Choroid plexus epithelial cell (primary cell): ENCODE measurements at regions not wholly inside any gene's neighbourhood (a gene's known extent, or its start where the extent isn't known, plus 50 kb on each side); places are given as distances from the start of the nearest gene placed in this dataset.
A peak's percentile ranks its signal among the peaks of the same experiment; 100 is the strongest.

Experiments used
- DNase-seq: peaks from one replicate; pipeline ENCODE4 v3.0.0-alpha.2; 2010; ENCODE audit warnings: low read depth
- H3K4me3 ChIP-seq: 2 replicates; pipeline ENCODE4 v1.5.1; 2011; ENCODE audit warnings: low read depth, mild to moderate bottlenecking, control low read depth, low read length, moderate library complexity
- CTCF ChIP-seq: conservative IDR thresholded peaks from 2 replicates; pipeline ENCODE4 v1.5.1; 2011; ENCODE audit warnings: low read depth, mild to moderate bottlenecking, control low read depth, inconsistent platforms, low read length, moderate library complexity

GRCh38 chr6:81380718-81381338, 371.7 kb downstream of the TENT5A start:
- DNase-seq = no peak
- no peak overlapping the region for H3K4me3 ChIP-seq
- no peak for TF ChIP-seq CTCF

DNA sequence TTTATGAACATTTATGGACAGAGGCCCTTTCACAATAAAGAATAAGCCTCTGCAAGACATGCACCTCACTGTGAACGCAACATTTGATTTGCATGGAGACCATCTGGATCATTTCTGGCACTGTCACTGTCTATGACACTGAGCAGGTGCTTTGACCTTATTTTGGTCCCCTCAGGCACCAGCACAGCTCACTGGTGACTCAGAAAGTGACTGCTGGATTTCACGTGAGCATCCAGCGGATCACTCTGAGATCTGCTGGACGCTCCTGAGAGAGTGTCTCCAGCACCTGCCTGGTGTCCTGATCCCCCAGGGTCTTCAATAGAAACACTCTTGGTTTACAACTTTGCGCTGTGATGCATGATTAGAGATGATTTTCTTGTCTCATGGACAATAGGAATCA, 375.7 kb downstream of the TENT5A start:
- no peak overlapping the region for H3K4me3 ChIP-seq
- no peak for DNase-seq
- no peak for TF ChIP-seq CTCF

DNA sequence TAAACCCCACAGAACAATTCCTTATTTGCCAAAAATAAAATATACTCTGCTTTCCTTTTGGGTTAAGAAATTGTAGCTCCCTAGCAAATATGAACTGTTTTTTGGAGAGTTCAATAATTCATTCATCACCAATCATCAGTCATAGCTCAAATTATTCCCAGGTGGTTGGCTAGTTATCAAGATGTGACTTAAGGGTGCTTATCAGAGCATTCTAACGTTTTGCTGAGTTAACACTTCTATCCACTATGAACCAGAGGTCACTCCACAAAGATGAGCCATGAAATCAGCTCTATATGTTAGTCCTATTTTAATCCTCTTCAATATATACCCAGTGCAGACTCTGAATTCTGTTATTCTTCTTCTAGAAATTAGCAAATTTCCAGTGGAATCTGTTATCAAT, 379.1 kb downstream of the TENT5A start:
- DNase-seq = no peak
- H3K4me3 ChIP-seq = no peak overlapping the region
- no peak for TF ChIP-seq CTCF

GRCh38 chr6:81371930-81372329, 380.6 kb downstream of the TENT5A start:
- no peak for TF ChIP-seq CTCF
- no peak for DNase-seq
- no peak overlapping the region for H3K4me3 ChIP-seq

DNA sequence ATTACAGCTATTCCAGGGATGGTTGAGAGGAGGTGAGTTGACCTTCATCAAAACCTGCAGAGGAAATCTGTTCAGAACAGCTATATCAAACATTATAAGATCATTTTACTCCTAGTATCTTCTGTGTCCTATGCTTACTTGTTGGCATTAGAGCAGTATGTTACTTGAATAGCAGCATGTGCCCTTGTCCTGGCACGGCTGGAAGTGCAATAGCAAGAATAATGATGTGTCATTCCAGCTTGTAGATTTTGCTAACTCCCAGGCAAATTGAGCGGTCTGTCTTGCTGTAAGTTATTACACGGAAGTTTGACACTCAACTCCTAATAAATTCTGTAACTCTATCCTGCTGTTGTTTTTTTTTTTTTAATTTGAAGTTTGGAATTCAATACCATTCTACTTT, 385.5 kb downstream of the TENT5A start:
- TF ChIP-seq CTCF = no peak
- DNase-seq = no peak
- H3K4me3 ChIP-seq = no peak overlapping the region

DNA sequence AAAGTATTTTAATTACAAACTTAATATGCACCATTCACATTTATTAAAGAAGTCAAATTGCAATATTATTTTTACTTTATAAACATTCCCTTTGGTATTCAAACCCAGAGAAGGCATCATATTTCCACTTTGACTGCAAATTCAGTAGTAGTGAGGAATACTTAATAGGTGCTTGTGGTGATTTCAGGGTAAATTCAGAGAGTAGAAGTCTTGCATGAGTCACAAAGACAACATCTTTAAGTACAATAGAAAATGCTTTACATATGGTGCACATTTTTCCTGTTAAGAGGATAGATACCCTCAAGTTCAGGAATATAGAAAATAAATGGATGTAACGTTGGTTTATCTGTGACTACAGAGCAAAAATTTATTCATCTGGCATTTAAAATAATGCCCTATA, 390.2 kb downstream of the TENT5A start:
- DNase-seq = peak; percentile 55
- no peak overlapping the region for H3K4me3 ChIP-seq

More for the DNA sequence above, 390.2 kb downstream of the TENT5A start:
- no peak for TF ChIP-seq CTCF
